HCT116 (cell line): ENCODE measurements at regions not wholly inside any gene's neighbourhood (a gene's known extent, or its start where the extent isn't known, plus 50 kb on each side); places are given as distances from the start of the nearest gene placed in this dataset.

Experiments
- ATAC-seq: fragments of 200-7000 bp; cut with Tn5 transposase; 2 replicates; pipeline ENCODE4 v1.9.1; 2020; ENCODE audit warnings: mild to moderate bottlenecking, moderate library complexity
- BruUV-seq: library from RNA; stranded (reverse); fragments of 400-500 nt; replicated peaks from 2 replicates; lab custom pipeline; 2021; lab: Mats Ljungman, UMichigan
- CTCF ChIA-PET: fragments of 300-600 bp; sonication (Branson Sonifier 250); formaldehyde crosslinking; loops from one replicate; lab custom pipeline; 2021; ENCODE audit warnings: antibody characterized with exemption; lab: Charles Lee
- POLR2A ChIA-PET: fragments of 300-600, 350-600 bp; sonication (Branson Sonifier 250); formaldehyde crosslinking; loops from one replicate; lab custom pipeline; 2021; ENCODE audit warnings: antibody characterized with exemption; lab: Charles Lee
- RAD21 ChIA-PET, 2 experiments: fragments of 300-600 bp; sonication (Branson Sonifier 250); formaldehyde crosslinking; loops; one replicate each; lab custom pipeline; 2023; ENCODE audit warnings: low total read pairs in 2 of 2; ENCODE audit not compliant: uncharacterized antibody in 2 of 2, unreplicated experiment in 2 of 2, low non-redundant PET in 1 of 2; lab: Charles Lee
- DNase-seq: peaks from one replicate; pipeline ENCODE4 v3.0.0-alpha.2; 2010; ENCODE audit warnings: low read depth, low spot score
- H2AFZ ChIP-seq: fragments of 200-600 bp; shearing (Covaris generic), sonication (generic); 2 replicates; pipeline ENCODE4 v1.6.1; 2017; ENCODE audit warnings: low read depth, mixed run types, mixed read lengths, antibody characterized with exemption, low read length; ENCODE audit not compliant: poor library complexity, severe bottlenecking
- H3K27ac ChIP-seq: 2 replicates; pipeline ENCODE4 v1.5.1; 2012; ENCODE audit warnings: low read depth, low read length
- H3K27me3 ChIP-seq: fragments of 200-600 bp; sonication (generic); 2 replicates; pipeline ENCODE4 v1.6.1; 2016; ENCODE audit warnings: mixed run types, low read length, mixed read lengths; ENCODE audit not compliant: insufficient read depth
- H3K36me3 ChIP-seq, 2 experiments: fragments of 200-500 bp in 1 of 2; fragments of 200-600 bp in 1 of 2; sonication (Bioruptor generic) in 1 of 2; sonication (generic) in 1 of 2; 2 replicates each; pipeline versions ENCODE4 v1.5.1 to v1.6.1; 2014 to 2016; ENCODE audit warnings: low read length in 2 of 2, inconsistent platforms in 1 of 2, mixed read lengths in 1 of 2, mixed run types in 1 of 2; ENCODE audit not compliant: insufficient read depth in 2 of 2, control insufficient read depth in 1 of 2
- H3K4me1 ChIP-seq, 2 experiments: fragments of 200-600 bp in 1 of 2; sonication (generic) in 1 of 2; 2 replicates each; pipeline versions ENCODE4 v1.5.1 to v1.6.1; 2012 to 2017; ENCODE audit warnings: low read length in 2 of 2, inconsistent platforms in 1 of 2, mild to moderate bottlenecking in 1 of 2, mixed read lengths in 1 of 2, mixed run types in 1 of 2, moderate library complexity in 1 of 2; ENCODE audit not compliant: insufficient read depth in 2 of 2, control insufficient read depth in 1 of 2
- H3K4me2 ChIP-seq: fragments of 200-600 bp; sonication (generic); 2 replicates; pipeline ENCODE4 v1.6.1; 2017; ENCODE audit warnings: mixed run types, low read length, mixed read lengths
- H3K4me3 ChIP-seq, 2 experiments: fragments of 200-600 bp in 1 of 2; sonication (generic) in 1 of 2; replicated peaks in 1 of 2; 2 replicates each; pipeline ENCODE4 v1.5.1; 2011 to 2016; ENCODE audit warnings: low read length in 2 of 2, control low read depth in 1 of 2, low read depth in 1 of 2, mild to moderate bottlenecking in 1 of 2, mixed read lengths in 1 of 2, mixed run types in 1 of 2
- H3K79me2 ChIP-seq: fragments of 200-600 bp; sonication (generic); 2 replicates; pipeline ENCODE4 v1.6.1; 2017; ENCODE audit warnings: mild to moderate bottlenecking, mixed run types, low read length, moderate library complexity, mixed read lengths; ENCODE audit not compliant: insufficient read depth
- H3K9ac ChIP-seq: fragments of 200-600 bp; sonication (generic); 2 replicates; pipeline ENCODE4 v1.6.1; 2016; ENCODE audit warnings: low read length, mixed read lengths
- H3K9me2 ChIP-seq: fragments of 200-600 bp; sonication (generic), shearing (Covaris generic); 2 replicates; pipeline ENCODE4 v1.6.1; 2017; ENCODE audit warnings: mixed run types, mild to moderate bottlenecking, moderate library complexity; ENCODE audit not compliant: insufficient read depth
- H3K9me3 ChIP-seq, 2 experiments: fragments of 200-500 bp in 1 of 2; fragments of 200-600 bp in 1 of 2; sonication (Bioruptor generic) in 1 of 2; sonication (generic) in 1 of 2; 2 replicates each; pipeline ENCODE4 v1.6.1; 2014 to 2017; ENCODE audit warnings: low read length in 2 of 2, mixed read lengths in 2 of 2, inconsistent platforms in 1 of 2, low read depth in 1 of 2, mild to moderate bottlenecking in 1 of 2, mixed run types in 1 of 2, moderate library complexity in 1 of 2; ENCODE audit not compliant: control insufficient read depth in 1 of 2, insufficient read depth in 1 of 2
- H4K20me1 ChIP-seq: fragments of 200-600 bp; sonication (generic), shearing (Covaris generic); 2 replicates; pipeline ENCODE4 v1.6.1; 2017; ENCODE audit warnings: mixed run types, mild to moderate bottlenecking, moderate library complexity; ENCODE audit not compliant: insufficient read depth
- ATF3 ChIP-seq: IDR thresholded peaks from 2 replicates; pipeline ENCODE4 v1.6.1; 2012
- CBX3 ChIP-seq: IDR thresholded peaks from 2 replicates; pipeline ENCODE4 v1.6.1; 2012; ENCODE audit warnings: low read depth
- FOSL1 ChIP-seq: IDR thresholded peaks from 2 replicates; pipeline ENCODE4 v1.6.1; 2012; ENCODE audit warnings: low read depth
- JUND ChIP-seq: IDR thresholded peaks from 2 replicates; pipeline ENCODE4 v1.6.1; 2012
- POLR2AphosphoS5 ChIP-seq: IDR thresholded peaks from 2 replicates; pipeline ENCODE4 v1.6.1; 2011; ENCODE audit warnings: mild to moderate bottlenecking, low read depth, low read length, moderate library complexity
- SIN3A ChIP-seq: IDR thresholded peaks from 2 replicates; pipeline ENCODE4 v1.6.1; 2012; ENCODE audit warnings: low read depth
- SRF ChIP-seq: IDR thresholded peaks from 2 replicates; pipeline ENCODE4 v1.6.1; 2012; ENCODE audit warnings: low read depth
- TCF7L2 ChIP-seq: IDR thresholded peaks from 2 replicates; pipeline ENCODE4 v1.7.0; 2011; ENCODE audit warnings: borderline replicate concordance, inconsistent platforms; ENCODE audit not compliant: insufficient read depth, insufficient read length; ENCODE audit errors: extremely low read depth
- ZFX ChIP-seq: fragments of 450-650 bp; IDR thresholded peaks from 2 replicates; pipeline ENCODE4 v1.6.1; 2017
- intact Hi-C: fragments of 100-400 bp; cut with micrococcal nuclease; formaldehyde crosslinking; loops from 2 replicates; pipeline ENCODE4 v1.10.0; 2022

- no peaks in the 10 kb centered on the region for H3K9me2 ChIP-seq
- ChIA-PET RAD21 (no interaction called here), CTCF (no interaction called here), POLR2A (no interaction called here)
- H3K4me1 ChIP-seq: no peaks in the 10 kb centered on the region
- intact Hi-C loops: no loop called here
- no peak overlapping the region for H3K27ac ChIP-seq
- BruUV-seq: no TSS peak
- ATAC-seq (no peak), DNase-seq (no peak)
- no peak overlapping the region for H2AFZ ChIP-seq
- no peaks in the 10 kb centered on the region for H3K9me3 ChIP-seq
- H3K27me3 ChIP-seq: no peaks in the 10 kb centered on the region
- H3K4me3 ChIP-seq: no peak overlapping the region
- no peak for TF ChIP-seq SIN3A
- no peak for TF ChIP-seq ZFX
- no peak for TF ChIP-seq JUND
- no peak for TF ChIP-seq POLR2AphosphoS5
- TF ChIP-seq ATF3: no peak
- TF ChIP-seq CBX3: no peak
- no peak for TF ChIP-seq FOSL1
- no peak for TF ChIP-seq SRF
- H3K79me2 ChIP-seq: no peaks in the 10 kb centered on the region
- H3K4me2 ChIP-seq: no peak overlapping the region
- H3K36me3 ChIP-seq: no peaks in the 10 kb centered on the region
- H4K20me1 ChIP-seq: no peaks in the 10 kb centered on the region
- H3K9ac ChIP-seq: no peak overlapping the region
These were observed 274.7 kb downstream of the FOXO1 start for GRCh38 chr13:40391788-40392187.

- H3K9ac ChIP-seq: no peak overlapping the region
- no peak overlapping the region for H3K4me2 ChIP-seq
- no peaks in the 10 kb centered on the region for H3K27me3 ChIP-seq
- H3K9me2 ChIP-seq: no peaks in the 10 kb centered on the region
- H4K20me1 ChIP-seq: no peaks in the 10 kb centered on the region
- no peak overlapping the region for H3K4me3 ChIP-seq
- no TSS peak for BruUV-seq
- H3K4me1 ChIP-seq: no peaks in the 10 kb centered on the region; a peak in 1 of 4 replicates
- RAD21 ChIA-PET: no interaction called here
- intact Hi-C loops: no loop called here
- H2AFZ ChIP-seq: no peak overlapping the region
- H3K9me3 ChIP-seq: no peaks in the 10 kb centered on the region
- no peaks in the 10 kb centered on the region for H3K36me3 ChIP-seq
- no peaks in the 10 kb centered on the region for H3K79me2 ChIP-seq
- no peak for ATAC-seq
- H3K27ac ChIP-seq: no peak overlapping the region
- no peak for DNase-seq
- no peak for TF ChIP-seq TCF7L2
- TF ChIP-seq ATF3: no peak
- POLR2A ChIA-PET: no interaction called here
- CTCF ChIA-PET: no interaction called here
These were observed 272.0 kb downstream of the FOXO1 start for GRCh38 chr13:40394304-40394985.
